K562 (cell line): ENCODE measurements at regions not wholly inside any gene's neighbourhood (a gene's known extent, or its start where the extent isn't known, plus 50 kb on each side); places are given as distances from the start of the nearest gene placed in this dataset.

Source experiments
- ATAC-seq: fragments of 200-7000 bp; cut with Tn5 transposase; 3 replicates; pipeline ENCODE4 v1.9.1; 2020; ENCODE audit warnings: moderate library complexity
- BruUV-seq: library from RNA; stranded (reverse); fragments of 400-500 nt; replicated peaks from 2 replicates; lab custom pipeline; 2021; lab: Mats Ljungman, UMichigan
- CTCF ChIA-PET: fragments of 300-600 bp; formaldehyde crosslinking; extraction: SDS; loops from one replicate; lab custom pipeline; 2021; ENCODE audit warnings: low intra/inter-chr PET ratio; lab: Yijun Ruan, JAX
- POLR2A ChIA-PET: fragments of 300-600, 350-650 bp; sonication (Branson Sonifier 250); formaldehyde crosslinking; extraction: SDS; loops from one replicate; lab custom pipeline; 2021; ENCODE audit warnings: antibody characterized with exemption, inconsistent platforms; lab: Yijun Ruan, JAX
- DNase-seq, 4 experiments: peaks; one replicate each; pipeline versions ENCODE4 v3.0.0 to v3.0.0-alpha.2; 2011 to 2018; ENCODE audit warnings: low spot score in 3 of 4, mixed read lengths in 3 of 4; ENCODE audit errors: extremely low read depth in 1 of 4
- FAIRE-seq: peaks from 2 replicates; lab custom pipeline; 2011; peaks lifted over from hg19 to GRCh38; lab: Jason Lieb, UNC
- H2AFZ ChIP-seq: 2 replicates; pipeline ENCODE4 v1.6.0; 2011; ENCODE audit warnings: low read depth, low read length, control low read depth, inconsistent platforms
- H3K27ac ChIP-seq: fragments of 200-600 bp; 3 replicates; pipeline ENCODE4 v1.8.0; 2011; ENCODE audit warnings: low read depth, mild to moderate bottlenecking, control low read depth, inconsistent platforms, low read length, moderate library complexity, mixed read lengths; ENCODE audit errors: extremely low read depth
- H3K27me3 ChIP-seq, 2 experiments: fragments of 300-600 bp in 1 of 2; 2 replicates in 1 of 2; 3 replicates in 1 of 2; pipeline versions ENCODE4 v1.6.0 to v1.8.0; 2011; ENCODE audit warnings: inconsistent platforms in 2 of 2, low read length in 2 of 2, mild to moderate bottlenecking in 1 of 2, mixed read lengths in 1 of 2, moderate library complexity in 1 of 2; ENCODE audit not compliant: control insufficient read depth in 2 of 2, insufficient read depth in 2 of 2
- H3K36me3 ChIP-seq: fragments of 300-600 bp; 3 replicates; pipeline ENCODE4 v1.8.0; 2011; ENCODE audit warnings: mild to moderate bottlenecking, low read length, inconsistent platforms; ENCODE audit not compliant: control insufficient read depth, insufficient read depth
- H3K4me1 ChIP-seq, 2 experiments: fragments of 200-600 bp in 1 of 2; replicated peaks in 1 of 2; 2 replicates in 1 of 2; 3 replicates in 1 of 2; pipeline versions ENCODE4 v1.5.1 to v1.8.0; 2011; ENCODE audit warnings: inconsistent platforms in 2 of 2, low read length in 2 of 2, mild to moderate bottlenecking in 1 of 2, mixed read lengths in 1 of 2, moderate library complexity in 1 of 2; ENCODE audit not compliant: control insufficient read depth in 2 of 2, insufficient read depth in 2 of 2
- H3K4me2 ChIP-seq: 2 replicates; pipeline ENCODE4 v1.6.1; 2011; ENCODE audit warnings: low read length, control low read depth, inconsistent platforms, mixed read lengths; ENCODE audit not compliant: insufficient read depth
- H3K4me3 ChIP-seq: fragments of 200-600 bp; sonication (generic), shearing (Covaris generic); 2 replicates; pipeline ENCODE4 v1.5.1; 2016; ENCODE audit warnings: control low read depth, inconsistent platforms
- H3K79me2 ChIP-seq: fragments of 200-600 bp; 3 replicates; pipeline ENCODE4 v1.8.0; 2011; ENCODE audit warnings: low read length, inconsistent platforms; ENCODE audit not compliant: control insufficient read depth, insufficient read depth
- H3K9ac ChIP-seq, 2 experiments: 2 replicates each; pipeline versions ENCODE4 v1.6.0 to v1.6.1; 2011; ENCODE audit warnings: low read depth in 2 of 2, low read length in 2 of 2, control low read depth in 1 of 2, inconsistent platforms in 1 of 2, mild to moderate bottlenecking in 1 of 2, mixed read lengths in 1 of 2; ENCODE audit not compliant: insufficient read depth in 1 of 2
- H3K9me1 ChIP-seq: one replicate; pipeline ENCODE4 v1.6.0; 2011; ENCODE audit warnings: inconsistent platforms, mild to moderate bottlenecking, low read length, moderate library complexity; ENCODE audit not compliant: control insufficient read depth, insufficient read depth
- H3K9me3 ChIP-seq: replicated peaks from 2 replicates; pipeline ENCODE4 v1.5.1; 2011; ENCODE audit warnings: low read depth, low read length, inconsistent platforms; ENCODE audit not compliant: control insufficient read depth, insufficient read depth
- H4K20me1 ChIP-seq: replicated peaks from 2 replicates; pipeline ENCODE4 v1.6.1; 2011; ENCODE audit warnings: low read length, inconsistent platforms, mixed read lengths; ENCODE audit not compliant: control insufficient read depth, insufficient read depth
- CREB1 ChIP-seq, 2 experiments: sonication (generic) in 1 of 2; formaldehyde crosslinking in 1 of 2; IDR thresholded peaks; 2 replicates each; pipeline versions ENCODE4 v1.6.1 to v1.8.0; 2012 to 2022; ENCODE audit warnings: inconsistent platforms in 1 of 2, mild to moderate bottlenecking in 1 of 2, missing genetic modification reagents in 1 of 2, moderate library complexity in 1 of 2
- GTF2E2 ChIP-seq: fragments of 200-800 bp; sonication (Bioruptor generic); IDR thresholded peaks from 2 replicates; pipeline ENCODE4 v1.6.1; 2016; ENCODE audit warnings: missing genetic modification characterization, missing compliant biosample characterization
- MBD1 ChIP-seq: fragments of 250-450 bp; sonication (Bioruptor Pico); IDR thresholded peaks from 2 replicates; pipeline ENCODE4 v1.8.0; 2022; ENCODE audit warnings: inconsistent platforms
- NFIX ChIP-seq: fragments of 250-450 bp; sonication (Bioruptor Pico); IDR thresholded peaks from 2 replicates; pipeline ENCODE4 v1.4.0; 2020; ENCODE audit warnings: low read depth, mild to moderate bottlenecking, moderate library complexity
- TCF3 ChIP-seq: sonication (generic); formaldehyde crosslinking; IDR thresholded peaks from 2 replicates; pipeline ENCODE4 v1.4.0; 2020; ENCODE audit warnings: mild to moderate bottlenecking, missing genetic modification reagents
- ZNF24 ChIP-seq: fragments of 450-650 bp; IDR thresholded peaks from 2 replicates; pipeline ENCODE4 v1.6.1; 2016
- ZNF316 ChIP-seq: fragments of 450-650 bp; IDR thresholded peaks from 2 replicates; pipeline ENCODE4 v1.6.1; 2016
- ZNF57 ChIP-seq: fragments of 450-650 bp; formaldehyde crosslinking; IDR thresholded peaks from 2 replicates; pipeline ENCODE4 v1.4.0; 2020; ENCODE audit warnings: mild to moderate bottlenecking, moderate library complexity
- WGBS: fragments of 100-300 bp; shearing (Covaris generic); methylation state at CpG from one replicate; pipeline ENCODE4 v1.1.6; 2016; ENCODE audit warnings: low coverage, mixed read lengths; ENCODE audit not compliant: insufficient coverage; ENCODE audit errors: missing lambda C conversion rate; 5-methylcytosine and 5-hydroxymethylcytosine counted together
- in situ Hi-C: fragments of 300-500 bp; cut with MboI; formaldehyde crosslinking; loops from 4 replicates; pipeline ENCODE4 v1.15.0; 2018; ENCODE audit warnings: inconsistent platforms, mixed read lengths
- intact Hi-C: fragments of 100-400 bp; cut with micrococcal nuclease; formaldehyde crosslinking; loops from 2 replicates; pipeline ENCODE4 v1.14.2; 2022

- H3K4me3 ChIP-seq: no peak overlapping the region
- no peaks in the 10 kb centered on the region for H3K9me1 ChIP-seq
- no peaks in the 10 kb centered on the region for H3K36me3 ChIP-seq
- no peaks in the 10 kb centered on the region for H4K20me1 ChIP-seq
- no peak overlapping the region for H3K27ac ChIP-seq
- no peaks in the 10 kb centered on the region for H3K9me3 ChIP-seq
- H3K9ac ChIP-seq: no peak overlapping the region
- no peaks in the 10 kb centered on the region for H3K27me3 ChIP-seq
- ChIA-PET CTCF (no interaction called here), POLR2A (no interaction called here)
- intact Hi-C loops: no loop called here
- H3K4me2 ChIP-seq: no peak overlapping the region
- no peak overlapping the region for H2AFZ ChIP-seq
- no peak for TF ChIP-seq CREB1 (IDR thresholded peaks at IDR 0.05)
- TF ChIP-seq CREB1 (CRISPR knock-in tag; IDR thresholded peaks at IDR 0.05): no peak
- no peak for TF ChIP-seq NFIX (CRISPR knock-in tag)
- TF ChIP-seq ZNF24: no peak
- TF ChIP-seq ZNF57: no peak
- no peak for TF ChIP-seq ZNF316
- TF ChIP-seq GTF2E2 (tag): no peak
- TF ChIP-seq MBD1: no peak
- TF ChIP-seq TCF3 (CRISPR knock-in tag): no peak
- in situ Hi-C loops: no loop called here
- no peak for ATAC-seq
- DNase-seq: no peak
- BruUV-seq: no TSS peak
- no peaks in the 10 kb centered on the region for H3K4me1 ChIP-seq
- WGBS: 0% methylated on average over 3 of the region's 4 CpGs
- no peaks in the 10 kb centered on the region for H3K79me2 ChIP-seq
- no peak for FAIRE-seq
Measured at GRCh38 chr14:54102051-54102456, 145.4 kb upstream of the BMP4 start.
